Adrenal gland (tissue), 9 donors: ENCODE measurements at regions not wholly inside any gene's neighbourhood (a gene's known extent, or its start where the extent isn't known, plus 50 kb on each side); places are given as distances from the start of the nearest gene placed in this dataset.

Source experiments
- DNase-seq, 7 donors: peaks; one replicate each; pipeline ENCODE4 v3.0.0-alpha.2; 2019 to 2020
- H3K27ac ChIP-seq, 5 donors: fragments of 200-600 bp; sonication (generic) in 4 of 5; 1 replicate in 3 of 5; 2 replicates in 2 of 5; pipeline versions ENCODE4 v1.5.1 to v1.8.0; 2016 to 2020; ENCODE audit warnings: mild to moderate bottlenecking in 1 of 5
- H3K27me3 ChIP-seq: fragments of 200-600 bp; 2 replicates; pipeline ENCODE4 v1.8.0; 2021
- H3K36me3 ChIP-seq, 2 donors: fragments of 200-600 bp; replicated peaks in 1 of 2; 1 replicate in 1 of 2; 2 replicates in 1 of 2; pipeline versions ENCODE4 v1.5.1 to v1.8.0; 2018 to 2022
- H3K4me1 ChIP-seq, 2 donors: fragments of 200-600 bp; replicated peaks in 1 of 2; 1 replicate in 1 of 2; 2 replicates in 1 of 2; pipeline versions ENCODE4 v1.5.1 to v1.8.0; 2018 to 2021
- H3K4me3 ChIP-seq, 4 donors: fragments of 200-600 bp; sonication (generic) in 3 of 4; one replicate each; pipeline ENCODE4 v1.5.1; 2016 to 2018
- H3K9me3 ChIP-seq, 3 donors: fragments of 200-600 bp; sonication (generic) in 1 of 3; replicated peaks in 1 of 3; 1 replicate in 2 of 3; 2 replicates in 1 of 3; pipeline versions ENCODE4 v1.5.1 to v1.8.0; 2016 to 2021
- POLR2A ChIP-seq, 2 donors: fragments of 450-650 bp; IDR thresholded peaks; one replicate each; pipeline ENCODE4 v1.6.1; 2017; ENCODE audit warnings: antibody characterized with exemption in 2 of 2, mild to moderate bottlenecking in 2 of 2, moderate library complexity in 1 of 2
- WGBS, 4 donors: extraction: QIAGEN DNeasy Blood & Tissue Kit in 2 of 4; methylation state at CpG; one replicate each; pipeline versions ENCODE4 v1.1.5 to v1.1.7; 2013 to 2017; 5-methylcytosine and 5-hydroxymethylcytosine counted together
- intact Hi-C, 2 donors: fragments of 100-400 bp; cut with DNase I; formaldehyde crosslinking; loops; one replicate each; pipeline versions ENCODE4 v1.14.1 to v1.15.0; 2022 to 2023
- TF ChIP-seq, protein P1 (sequence below), 6 experiments: fragments of 450-650 bp in 4 of 6; fragments of 200-600 bp in 2 of 6; sonication (generic) in 1 of 6; IDR thresholded peaks; 1 replicate in 5 of 6; 2 replicates in 1 of 6; pipeline versions ENCODE4 v1.5.1 to v1.8.0; 2016 to 2021; ENCODE audit warnings: antibody characterized with exemption in 6 of 6, mild to moderate bottlenecking in 2 of 6, moderate library complexity in 1 of 6
- donor health status: healthy with polysubstance abuse.
- donor health status: Bipolar disorder and iron deficiency.
- donor health status: DM: yes; HTN: yes; CAD: no.
- donor health status: DM: no; HTN: no; CAD: no.
- donor health status: DM: no; HTN: no; CAD: no.

DNA sequence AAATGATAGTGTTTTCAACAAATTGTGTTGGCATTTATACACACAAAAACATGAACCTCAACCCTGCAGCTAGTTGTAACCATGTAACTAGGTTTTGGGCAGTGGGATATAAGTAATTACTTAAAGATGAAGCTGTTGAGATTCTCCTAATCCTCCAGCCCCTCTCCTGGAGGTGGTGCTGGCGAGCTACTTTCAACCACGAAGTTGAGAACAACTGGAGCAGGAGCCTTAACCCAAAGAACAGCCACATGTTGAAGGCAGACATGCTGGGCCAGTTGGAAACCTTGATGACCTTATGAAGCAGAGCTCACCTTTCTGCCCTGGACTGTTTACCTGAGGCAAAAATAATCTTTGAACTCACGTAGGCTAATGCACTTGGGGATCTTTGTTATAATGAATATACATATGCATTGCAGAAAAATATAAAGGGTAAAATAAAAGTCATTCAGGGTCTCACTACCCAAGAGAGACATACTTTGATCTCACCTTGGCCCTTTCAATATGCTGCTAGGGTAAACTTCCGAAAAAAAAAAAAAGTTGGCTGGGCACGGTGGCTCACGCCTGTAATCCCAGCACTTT is 89.6 kb upstream of the NPAS2 start:
- H3K36me3 ChIP-seq, result no peaks in the 10 kb centered on the region
- H3K27me3 ChIP-seq, result no peaks in the 10 kb centered on the region
- 53 to 62% (median 58%) methylated on average over 5 to 6 of the region's 6 CpGs for WGBS, 4 donors
- no peak for TF ChIP-seq POLR2A (IDR thresholded peaks at IDR 0.05)
- TF ChIP-seq, protein P1, sequence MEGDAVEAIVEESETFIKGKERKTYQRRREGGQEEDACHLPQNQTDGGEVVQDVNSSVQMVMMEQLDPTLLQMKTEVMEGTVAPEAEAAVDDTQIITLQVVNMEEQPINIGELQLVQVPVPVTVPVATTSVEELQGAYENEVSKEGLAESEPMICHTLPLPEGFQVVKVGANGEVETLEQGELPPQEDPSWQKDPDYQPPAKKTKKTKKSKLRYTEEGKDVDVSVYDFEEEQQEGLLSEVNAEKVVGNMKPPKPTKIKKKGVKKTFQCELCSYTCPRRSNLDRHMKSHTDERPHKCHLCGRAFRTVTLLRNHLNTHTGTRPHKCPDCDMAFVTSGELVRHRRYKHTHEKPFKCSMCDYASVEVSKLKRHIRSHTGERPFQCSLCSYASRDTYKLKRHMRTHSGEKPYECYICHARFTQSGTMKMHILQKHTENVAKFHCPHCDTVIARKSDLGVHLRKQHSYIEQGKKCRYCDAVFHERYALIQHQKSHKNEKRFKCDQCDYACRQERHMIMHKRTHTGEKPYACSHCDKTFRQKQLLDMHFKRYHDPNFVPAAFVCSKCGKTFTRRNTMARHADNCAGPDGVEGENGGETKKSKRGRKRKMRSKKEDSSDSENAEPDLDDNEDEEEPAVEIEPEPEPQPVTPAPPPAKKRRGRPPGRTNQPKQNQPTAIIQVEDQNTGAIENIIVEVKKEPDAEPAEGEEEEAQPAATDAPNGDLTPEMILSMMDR (IDR thresholded peaks at IDR 0.05), result peak; percentile 30 to 76 (median 76)
- H3K4me3 ChIP-seq, result no peak overlapping the region
- intact Hi-C loops, result loop anchor here in 1 of 2 donors (10.0 kb wide), 1 partner anchor 144 kb away; no protein-coding TSS in a partner anchor
- DNase-seq, result peak; percentile 68 to 84 (median 75)
- H3K9me3 ChIP-seq, result no peaks in the 10 kb centered on the region
- peaks cover 6 to 14% of the 10 kb centered on the region in 2 donors for H3K4me1 ChIP-seq
- no peak overlapping the region for H3K27ac ChIP-seq

DNA sequence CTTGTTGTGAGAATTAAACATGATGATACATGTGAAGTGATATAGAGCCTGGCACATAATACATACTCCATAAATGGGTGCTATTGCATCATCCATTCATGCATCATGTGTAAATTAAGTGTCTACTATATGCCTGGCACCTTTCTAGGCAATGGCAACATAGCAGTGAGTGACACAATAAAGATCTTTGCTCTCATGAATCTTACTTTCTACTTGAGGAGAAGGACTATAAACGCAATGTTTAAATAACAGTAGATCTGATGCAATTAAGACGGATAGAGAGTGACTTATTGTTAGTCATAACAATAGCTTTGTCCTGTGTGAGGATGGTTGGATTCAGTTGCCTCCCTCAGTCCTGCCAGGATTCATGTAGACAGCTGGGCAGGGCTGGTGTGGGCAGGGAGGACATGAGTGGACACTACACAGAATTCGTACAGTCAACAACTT is 88.4 kb upstream of the NPAS2 start:
- H3K9me3 ChIP-seq, result no peaks in the 10 kb centered on the region
- H3K4me1 ChIP-seq, result peaks cover 6 to 14% of the 10 kb centered on the region in 2 donors
- H3K27me3 ChIP-seq, result no peaks in the 10 kb centered on the region
- no peak for DNase-seq
- H3K27ac ChIP-seq, result no peak overlapping the region
- WGBS, 4 donors, result 83 to 91% (median 88%) methylated on average over 2 to 3 of the region's 3 CpGs
- no peaks in the 10 kb centered on the region for H3K36me3 ChIP-seq
- intact Hi-C loops, result loop anchor here in 1 of 2 donors (10.0 kb wide), 1 partner anchor 143 kb away; no protein-coding TSS in a partner anchor
- no peak overlapping the region for H3K4me3 ChIP-seq
- TF ChIP-seq, protein P1 (IDR thresholded peaks at IDR 0.05), result no peak
- no peak for TF ChIP-seq POLR2A (IDR thresholded peaks at IDR 0.05)

DNA sequence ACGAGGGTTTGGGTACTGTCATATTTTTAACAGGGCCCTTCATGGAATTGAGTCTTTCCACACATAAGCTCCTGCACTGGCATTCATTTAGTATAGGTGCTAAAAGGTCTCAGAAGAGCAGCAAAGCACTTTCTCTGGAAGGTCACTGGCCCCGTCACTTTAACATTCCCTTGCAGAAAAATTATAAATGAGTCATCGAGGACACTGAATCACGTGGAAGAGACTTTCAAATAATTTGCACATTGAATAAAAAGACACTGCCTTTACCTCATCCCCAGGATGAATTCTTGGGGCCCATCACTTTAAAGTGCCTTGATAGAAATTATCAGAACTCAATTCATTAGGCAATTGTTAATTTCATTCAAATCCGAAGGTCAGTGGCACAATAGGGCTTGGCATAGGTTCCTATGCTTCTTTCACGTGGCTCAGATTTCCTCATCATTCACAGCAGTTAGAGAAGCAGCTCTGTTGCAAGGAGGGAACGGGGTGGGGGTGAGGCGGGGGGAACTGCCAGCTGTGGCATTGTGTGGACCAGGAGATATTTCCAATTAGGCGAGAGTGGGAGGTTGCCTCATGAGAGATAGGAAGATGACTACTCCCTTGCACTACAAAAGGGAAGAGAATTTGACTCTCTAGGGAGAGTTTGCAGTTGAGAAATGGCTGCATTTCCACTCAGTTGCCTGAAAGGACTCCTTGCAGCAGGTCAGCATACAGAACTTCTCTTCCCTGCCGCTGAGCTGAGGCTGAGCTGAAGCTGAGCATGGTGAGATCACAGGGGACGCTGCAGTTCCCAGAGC is 86.3 kb upstream of the NPAS2 start:
- no peak overlapping the region for H3K4me3 ChIP-seq
- WGBS, 4 donors, result 25 to 34% (median 28%) methylated on average over 11 of the region's 11 CpGs
- peak overlapping the region in 3 of 5 donors; percentile 18 to 70 (median 55) for H3K27ac ChIP-seq
- peak; percentile 33 to 87 (median 80) for DNase-seq
- TF ChIP-seq POLR2A (IDR thresholded peaks at IDR 0.05), result no peak
- TF ChIP-seq, protein P1 (IDR thresholded peaks at IDR 0.05), result no peak
- no peaks in the 10 kb centered on the region for H3K36me3 ChIP-seq
- intact Hi-C loops, result loop anchor here (2.0 to 10.0 kb wide), 2 partner anchors 141 to 249 kb away; no protein-coding TSS in a partner anchor
- H3K9me3 ChIP-seq, result no peaks in the 10 kb centered on the region
- no peaks in the 10 kb centered on the region for H3K27me3 ChIP-seq
- H3K4me1 ChIP-seq, result peaks cover 6 to 14% of the 10 kb centered on the region in 2 donors

DNA sequence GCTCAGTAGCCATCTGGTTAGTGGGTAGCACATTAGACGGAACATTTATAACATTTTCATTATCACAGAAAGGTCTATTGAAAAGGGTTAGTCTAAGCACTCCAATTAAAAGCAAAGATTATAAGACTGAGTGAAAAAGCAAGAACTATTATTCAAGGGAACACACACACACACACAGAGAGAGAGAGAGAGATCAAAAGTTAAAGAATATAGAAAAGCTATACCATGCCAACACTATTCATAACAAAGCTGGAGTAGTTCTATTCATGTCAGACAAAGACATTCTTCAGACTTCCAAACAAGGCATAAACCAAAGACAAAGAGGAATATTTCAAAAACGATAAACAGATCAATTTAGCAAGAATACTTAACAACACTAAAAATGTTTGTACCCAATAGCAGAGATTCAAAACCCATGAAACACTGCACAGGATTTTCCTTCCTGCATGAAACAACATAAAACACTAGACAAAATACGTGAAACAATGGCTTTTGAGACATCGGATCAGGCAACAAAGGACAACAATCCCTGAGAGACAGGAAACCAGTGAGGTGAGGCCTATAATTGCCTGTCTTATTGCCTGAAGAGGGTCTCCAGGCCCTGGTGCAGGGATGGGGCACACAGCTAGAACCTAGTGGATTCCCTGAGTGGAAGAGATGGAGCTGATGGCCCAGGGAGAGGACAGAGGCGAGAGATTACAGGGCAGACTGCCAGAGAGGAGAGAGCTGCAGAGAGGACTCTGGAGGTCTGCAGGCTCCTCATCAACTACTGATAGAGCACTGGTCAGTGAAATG is 83.6 kb upstream of the NPAS2 start:
- 85 to 88% (median 86%) methylated on average over 5 of the region's 5 CpGs for WGBS, 4 donors
- TF ChIP-seq, protein P1 (IDR thresholded peaks at IDR 0.05), result no peak
- TF ChIP-seq POLR2A (IDR thresholded peaks at IDR 0.05), result no peak
- no peak for DNase-seq
- intact Hi-C loops, result loop anchor here in 1 of 2 donors (10.0 kb wide), 1 partner anchor 138 kb away; no protein-coding TSS in a partner anchor
- Histone ChIP-seq H3K4me1 (peaks cover 6 to 14% of the 10 kb centered on the region in 2 donors), H3K36me3 (no peaks in the 10 kb centered on the region), H3K27ac (no peak overlapping the region), H3K9me3 (no peaks in the 10 kb centered on the region), H3K4me3 (no peak overlapping the region), H3K27me3 (no peaks in the 10 kb centered on the region)
